GM10266 (cell line): ENCODE measurements at regions not wholly inside any gene's neighbourhood (a gene's known extent, or its start where the extent isn't known, plus 50 kb on each side); places are given as distances from the start of the nearest gene placed in this dataset.

Experiments used
- DNase-seq: peaks from one replicate; pipeline ENCODE4 v3.0.0; 2012; ENCODE audit errors: extremely low spot score
- TF ChIP-seq, protein P1 (sequence below): IDR thresholded peaks from 2 replicates; pipeline ENCODE4 v1.5.1; 2012; ENCODE audit warnings: mild to moderate bottlenecking, low read depth; ENCODE audit not compliant: control insufficient read depth, insufficient read depth; ENCODE audit errors: missing control alignments

DNA sequence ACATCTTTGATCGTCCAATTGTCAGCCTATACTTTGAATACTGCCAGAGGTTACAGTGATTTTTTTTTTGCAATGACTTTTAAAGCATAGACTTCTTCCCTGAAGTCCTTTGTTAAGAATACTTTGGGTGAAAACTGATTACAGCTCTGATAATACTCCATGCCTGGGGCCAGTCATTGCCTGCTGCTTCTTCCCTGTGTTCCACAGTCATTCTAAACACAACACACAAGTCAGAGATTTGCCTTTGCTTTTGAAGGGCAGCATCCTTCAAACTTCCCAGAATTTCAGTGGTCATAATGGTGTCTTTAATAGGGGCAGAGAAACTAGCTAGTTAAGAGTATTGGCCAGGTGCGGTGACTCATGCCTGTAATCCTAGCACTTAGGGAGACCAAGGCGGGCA, 153.7 kb upstream of the PLAAT1 start:
- TF ChIP-seq, protein P1, sequence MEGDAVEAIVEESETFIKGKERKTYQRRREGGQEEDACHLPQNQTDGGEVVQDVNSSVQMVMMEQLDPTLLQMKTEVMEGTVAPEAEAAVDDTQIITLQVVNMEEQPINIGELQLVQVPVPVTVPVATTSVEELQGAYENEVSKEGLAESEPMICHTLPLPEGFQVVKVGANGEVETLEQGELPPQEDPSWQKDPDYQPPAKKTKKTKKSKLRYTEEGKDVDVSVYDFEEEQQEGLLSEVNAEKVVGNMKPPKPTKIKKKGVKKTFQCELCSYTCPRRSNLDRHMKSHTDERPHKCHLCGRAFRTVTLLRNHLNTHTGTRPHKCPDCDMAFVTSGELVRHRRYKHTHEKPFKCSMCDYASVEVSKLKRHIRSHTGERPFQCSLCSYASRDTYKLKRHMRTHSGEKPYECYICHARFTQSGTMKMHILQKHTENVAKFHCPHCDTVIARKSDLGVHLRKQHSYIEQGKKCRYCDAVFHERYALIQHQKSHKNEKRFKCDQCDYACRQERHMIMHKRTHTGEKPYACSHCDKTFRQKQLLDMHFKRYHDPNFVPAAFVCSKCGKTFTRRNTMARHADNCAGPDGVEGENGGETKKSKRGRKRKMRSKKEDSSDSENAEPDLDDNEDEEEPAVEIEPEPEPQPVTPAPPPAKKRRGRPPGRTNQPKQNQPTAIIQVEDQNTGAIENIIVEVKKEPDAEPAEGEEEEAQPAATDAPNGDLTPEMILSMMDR: no peak
- no peak for DNase-seq

DNA sequence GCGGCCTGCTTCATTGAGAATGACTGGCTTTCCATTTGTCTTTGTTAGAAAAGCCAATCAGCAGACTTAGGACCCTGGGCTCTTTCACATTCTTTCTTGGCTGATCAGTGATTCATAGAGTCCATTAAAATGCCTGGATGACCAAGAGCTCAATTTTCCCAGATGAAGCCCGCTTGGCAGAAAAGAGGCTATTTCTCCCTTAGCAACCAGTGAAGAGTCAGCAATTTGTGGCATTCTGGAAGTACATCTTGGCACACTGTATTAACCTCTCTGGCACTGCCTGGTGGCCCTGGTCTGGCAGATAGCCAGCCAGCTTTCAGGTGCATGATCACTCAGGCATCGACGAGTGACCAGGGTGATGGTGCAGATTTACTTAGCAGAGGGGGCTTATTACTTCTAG, 145.7 kb upstream of the PLAAT1 start:
- no peak for DNase-seq
- TF ChIP-seq, protein P1: no peak

DNA sequence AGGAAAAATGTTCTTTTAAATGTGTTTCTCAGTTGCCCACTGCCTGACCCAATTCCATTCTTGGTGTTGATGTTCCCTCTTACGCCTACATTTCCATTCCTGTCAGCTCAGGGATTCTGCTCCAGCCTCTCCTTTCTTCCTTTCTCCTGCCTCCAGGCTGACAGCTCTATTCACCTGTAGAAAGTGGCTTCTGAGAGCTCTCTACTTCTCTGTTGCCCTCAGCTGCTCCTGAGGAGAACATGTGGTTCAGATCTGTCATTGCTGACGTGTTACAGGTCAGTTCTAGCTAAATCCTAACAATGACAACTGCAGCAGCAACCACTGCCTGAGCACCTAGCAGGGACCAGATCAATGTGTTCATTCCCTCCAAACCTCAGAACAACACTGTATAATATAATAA, 144.9 kb upstream of the PLAAT1 start:
- TF ChIP-seq, protein P1: no peak
- no peak for DNase-seq

- DNase-seq: no peak
- TF ChIP-seq, protein P1: no peak
Measured at GRCh38 chr3:193114431-193115340, 126.3 kb upstream of the PLAAT1 start.

- DNase-seq: no peak
- TF ChIP-seq, protein P1: no peak
Measured at GRCh38 chr3:193116871-193117270, 124.2 kb upstream of the PLAAT1 start.

GRCh38 chr3:193118907-193119306, 122.1 kb upstream of the PLAAT1 start:
- TF ChIP-seq, protein P1: no peak
- no peak for DNase-seq

- TF ChIP-seq, protein P1: no peak
Measured at GRCh38 chr3:193119926-193120325, 121.1 kb upstream of the PLAAT1 start.

More at GRCh38 chr3:193119926-193120325, 121.1 kb upstream of the PLAAT1 start:
- DNase-seq: no peak
